HG03521 (cell line): ENCODE measurements at regions not wholly inside any gene's neighbourhood (a gene's known extent, or its start where the extent isn't known, plus 50 kb on each side); places are given as distances from the start of the nearest gene placed in this dataset.
"Not testable (repeated sequence)": the region's sequence is repeated elsewhere in the genome, so short reads cannot be mapped to it uniquely, and the experiment has no call there.

ENCODE experiments used
- ATAC-seq: cut with Tn5 transposase; IDR thresholded peaks from one replicate; pipeline ENCODE4 v1.9.1; 2021; ENCODE audit warnings: mild to moderate bottlenecking, moderate library complexity; ENCODE audit not compliant: unreplicated experiment

DNA sequence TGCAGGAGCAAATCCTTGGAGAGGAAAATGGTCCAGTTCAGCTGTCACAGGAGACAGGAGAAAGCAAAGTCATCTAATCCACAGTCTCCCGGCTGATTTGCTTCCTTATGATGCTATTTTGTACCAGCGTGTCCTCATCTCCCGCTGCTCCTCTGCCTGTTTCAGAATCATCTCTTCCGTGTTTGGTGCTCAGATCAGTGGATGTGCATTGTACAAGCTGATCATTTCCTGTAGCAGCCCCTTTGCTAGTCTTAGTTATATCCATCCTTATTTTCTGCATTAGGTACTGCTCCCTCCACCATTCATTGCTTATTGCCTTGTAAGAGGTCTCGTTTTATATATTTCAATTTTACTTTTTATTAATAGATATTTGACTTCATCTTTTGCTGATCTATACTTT lies 219.9 kb upstream of the PRSS58 start:
- not testable (repeated sequence) for ATAC-seq

GRCh38 chr7:142477079-142477651 lies 219.3 kb upstream of the PRSS58 start:
- ATAC-seq: no peak

DNA sequence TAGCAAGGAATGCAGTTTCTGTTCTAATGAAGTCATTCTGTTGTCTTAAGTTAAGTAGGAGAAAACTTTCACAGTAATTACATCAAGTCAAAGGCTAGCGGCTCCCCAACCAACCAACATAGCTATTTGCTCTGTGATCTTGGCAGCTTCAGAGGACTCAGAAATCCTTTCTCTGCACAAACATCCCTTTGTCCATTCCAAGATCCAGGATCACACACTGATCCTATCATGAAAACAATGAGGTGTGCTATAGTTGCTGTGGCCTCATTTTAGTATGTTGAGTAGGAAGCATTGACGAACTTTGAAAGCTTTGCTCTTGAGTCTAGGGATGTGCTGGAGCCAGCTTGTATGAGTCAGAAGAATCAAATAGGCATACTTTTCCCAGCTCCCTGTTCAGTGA lies 218.2 kb upstream of the PRSS58 start:
- ATAC-seq: no peak

GRCh38 chr7:142471820-142472219 lies 214.0 kb upstream of the PRSS58 start:
- no peak for ATAC-seq

GRCh38 chr7:142470544-142470830 lies 212.6 kb upstream of the PRSS58 start:
- ATAC-seq: no peak

GRCh38 chr7:142469696-142470543 lies 212.1 kb upstream of the PRSS58 start:
- no peak for ATAC-seq

DNA sequence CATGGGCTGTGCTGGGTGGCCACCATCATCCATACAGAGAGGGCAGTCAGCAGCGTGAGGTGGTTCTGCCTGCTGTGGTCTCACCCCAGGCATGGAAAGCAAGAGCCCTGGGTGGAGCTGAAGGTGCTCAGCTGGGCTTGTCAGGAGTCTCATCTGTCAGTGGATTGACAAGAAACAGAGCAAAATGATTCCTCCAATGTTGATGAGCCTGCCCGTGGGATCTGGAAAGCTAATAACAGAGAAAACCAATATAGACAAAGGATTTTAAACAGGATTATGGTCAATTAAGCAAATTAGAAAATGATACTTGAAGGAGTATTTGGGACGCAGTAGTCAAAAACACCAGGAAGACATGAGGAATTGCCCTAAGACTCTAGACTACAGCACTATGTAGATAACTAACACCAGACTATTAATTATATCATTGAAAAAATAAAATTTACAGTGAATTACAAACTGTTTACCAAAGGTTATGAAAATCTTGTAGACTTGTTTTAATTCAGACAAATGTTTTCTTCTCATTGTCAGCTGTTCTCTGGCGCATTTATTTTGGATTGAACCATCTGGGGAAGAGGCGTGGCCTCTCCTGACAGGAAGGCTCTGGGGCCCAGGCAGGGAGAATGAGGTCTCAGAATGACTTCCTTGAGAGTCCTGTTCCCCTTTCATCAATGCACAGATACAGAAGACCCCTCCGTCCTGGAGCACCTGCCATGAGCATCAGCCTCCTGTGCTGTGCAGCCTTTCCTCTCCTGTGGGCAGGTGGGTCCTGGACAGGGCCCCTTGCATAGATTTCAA lies 211.2 kb upstream of the PRSS58 start:
- ATAC-seq: no peak

DNA sequence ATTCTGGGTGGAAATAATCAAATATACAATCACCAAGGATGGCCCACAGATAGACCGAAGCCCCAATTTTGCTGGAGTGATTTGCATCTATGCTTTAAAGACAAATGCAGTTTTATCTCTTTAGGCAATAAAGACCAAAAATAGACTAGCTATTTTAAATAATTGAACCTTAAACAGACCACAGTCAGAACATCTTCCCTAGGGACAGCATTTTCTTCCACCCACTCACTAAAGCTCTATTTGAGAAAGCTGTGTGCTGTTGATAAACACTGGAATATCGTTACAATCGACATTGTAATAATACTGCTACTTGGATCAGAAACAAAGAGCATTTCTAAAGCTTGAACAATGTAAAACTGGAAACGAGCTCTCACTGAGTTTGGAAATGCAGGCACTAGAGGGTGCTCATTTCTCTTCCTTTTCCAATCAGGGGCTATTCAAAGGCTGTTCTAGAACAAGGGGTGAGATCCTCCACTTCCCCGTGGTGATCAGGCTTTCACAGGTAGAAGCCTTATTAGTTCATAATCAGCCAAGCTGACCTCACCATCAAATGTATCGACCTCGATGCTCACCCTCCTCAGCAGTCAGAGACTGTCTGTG lies 209.3 kb upstream of the PRSS58 start:
- not testable (repeated sequence) for ATAC-seq

DNA sequence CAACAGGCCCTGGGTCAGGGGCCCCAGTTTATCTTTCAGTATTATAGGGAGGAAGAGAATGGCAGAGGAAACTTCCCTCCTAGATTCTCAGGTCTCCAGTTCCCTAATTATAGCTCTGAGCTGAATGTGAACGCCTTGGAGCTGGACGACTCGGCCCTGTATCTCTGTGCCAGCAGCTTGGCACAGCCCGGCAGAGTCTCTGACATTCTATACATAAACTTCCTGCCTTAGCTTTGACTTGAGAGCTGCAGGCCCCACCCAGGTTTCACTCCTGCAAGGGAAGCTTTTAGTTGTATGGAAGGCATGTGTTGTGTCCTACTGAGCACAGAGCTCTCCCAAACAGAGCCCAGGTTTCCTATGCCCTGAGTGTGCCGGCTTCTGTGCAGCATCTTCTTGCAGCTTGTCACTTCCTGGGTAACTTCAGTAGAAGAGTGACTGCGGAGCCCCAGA lies 205.6 kb upstream of the PRSS58 start:
- ATAC-seq: no peak

- ATAC-seq: no peak
Measured at GRCh38 chr7:142461437-142461836, 203.6 kb upstream of the PRSS58 start.

DNA sequence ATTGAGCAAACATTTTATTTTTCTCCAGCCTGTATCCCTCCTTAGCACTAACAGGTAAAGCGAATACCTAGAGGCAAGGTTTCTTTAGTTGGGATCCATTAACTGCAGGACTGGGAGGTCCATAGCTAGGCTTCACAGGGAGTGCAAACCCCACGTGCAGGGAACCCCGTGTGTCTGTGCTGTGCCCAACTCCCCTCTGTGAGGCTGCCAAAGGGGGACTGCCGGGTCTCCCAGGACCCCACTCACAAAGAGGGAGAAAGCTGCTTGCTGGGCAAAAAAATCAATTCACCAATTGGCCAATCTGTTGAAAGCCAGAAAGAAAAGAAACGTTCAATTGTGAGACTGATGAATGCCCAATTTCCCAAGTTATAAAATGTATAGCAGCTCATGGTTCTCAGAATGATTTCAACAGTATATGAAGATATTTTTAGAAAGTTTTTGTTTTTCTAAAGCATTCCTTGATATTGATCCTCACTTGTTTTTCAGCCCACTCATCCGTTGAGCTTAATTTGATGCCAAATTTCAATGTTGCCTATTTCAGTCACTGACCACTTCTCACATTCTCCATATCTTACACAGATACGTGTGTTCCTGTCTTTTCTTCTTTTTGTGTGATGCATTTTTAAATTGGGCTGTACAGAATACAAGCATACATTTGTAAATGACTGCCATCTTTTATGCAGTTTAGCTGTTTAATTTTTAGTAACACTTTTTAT lies 202.7 kb upstream of the PRSS58 start:
- ATAC-seq: no peak

GRCh38 chr7:142459551-142459963 lies 201.7 kb upstream of the PRSS58 start:
- peak; percentile 61 for ATAC-seq

- no peak for ATAC-seq
Measured at GRCh38 chr7:142457146-142457703, 199.4 kb upstream of the PRSS58 start.

DNA sequence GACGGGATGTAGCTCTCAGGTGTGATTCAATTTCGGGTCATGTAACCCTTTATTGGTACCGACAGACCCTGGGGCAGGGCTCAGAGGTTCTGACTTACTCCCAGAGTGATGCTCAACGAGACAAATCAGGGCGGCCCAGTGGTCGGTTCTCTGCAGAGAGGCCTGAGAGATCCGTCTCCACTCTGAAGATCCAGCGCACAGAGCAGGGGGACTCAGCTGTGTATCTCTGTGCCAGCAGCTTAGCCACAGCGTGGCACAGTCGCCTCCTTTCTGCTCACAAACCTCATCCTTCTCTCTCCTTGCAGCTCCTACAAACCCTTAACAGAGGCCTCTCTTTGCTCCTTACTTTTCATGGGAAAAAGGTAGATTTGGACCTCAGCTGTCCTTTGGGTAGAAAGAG lies 197.5 kb upstream of the PRSS58 start:
- ATAC-seq: no peak

- ATAC-seq: no peak
Measured at GRCh38 chr7:142454862-142455261, 197.0 kb upstream of the PRSS58 start.

- ATAC-seq: no peak
Measured at GRCh38 chr7:142452791-142453190, 194.9 kb upstream of the PRSS58 start.

DNA sequence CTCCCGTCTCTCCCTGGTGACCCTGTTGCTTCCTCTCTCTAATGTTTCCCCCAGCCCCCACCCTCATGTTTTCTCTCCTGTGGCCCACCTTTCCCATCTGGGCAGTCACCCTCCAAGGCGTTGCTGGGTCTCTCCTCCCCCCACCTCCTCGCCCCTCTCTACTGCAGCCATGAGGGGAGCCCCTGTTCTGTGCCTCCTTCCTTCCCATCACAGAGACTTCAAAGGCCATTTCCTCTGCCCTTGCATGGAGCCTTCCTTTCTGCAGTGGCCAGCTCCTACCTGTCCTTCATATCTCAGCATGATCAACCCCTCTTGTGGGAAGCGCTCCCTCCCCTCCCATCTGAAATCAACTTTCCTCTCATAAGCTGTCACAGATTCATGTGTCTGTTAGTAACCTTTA lies 194.0 kb upstream of the PRSS58 start:
- ATAC-seq: no peak

DNA sequence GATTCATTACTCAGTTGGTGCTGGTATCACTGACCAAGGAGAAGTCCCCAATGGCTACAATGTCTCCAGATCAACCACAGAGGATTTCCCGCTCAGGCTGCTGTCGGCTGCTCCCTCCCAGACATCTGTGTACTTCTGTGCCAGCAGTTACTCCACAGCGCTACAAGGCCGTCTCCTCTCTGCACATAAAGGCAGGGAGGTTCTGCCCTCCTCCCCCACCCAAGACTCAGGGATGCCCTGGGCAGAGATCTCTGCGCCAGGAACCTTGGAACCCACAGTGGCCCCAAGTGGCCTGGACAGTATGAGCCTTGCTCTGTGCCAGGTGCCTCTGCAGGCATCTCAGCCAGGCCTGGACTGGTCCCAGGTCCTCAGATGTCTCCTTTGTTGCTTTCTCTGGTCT lies 193.4 kb upstream of the PRSS58 start:
- no peak for ATAC-seq

DNA sequence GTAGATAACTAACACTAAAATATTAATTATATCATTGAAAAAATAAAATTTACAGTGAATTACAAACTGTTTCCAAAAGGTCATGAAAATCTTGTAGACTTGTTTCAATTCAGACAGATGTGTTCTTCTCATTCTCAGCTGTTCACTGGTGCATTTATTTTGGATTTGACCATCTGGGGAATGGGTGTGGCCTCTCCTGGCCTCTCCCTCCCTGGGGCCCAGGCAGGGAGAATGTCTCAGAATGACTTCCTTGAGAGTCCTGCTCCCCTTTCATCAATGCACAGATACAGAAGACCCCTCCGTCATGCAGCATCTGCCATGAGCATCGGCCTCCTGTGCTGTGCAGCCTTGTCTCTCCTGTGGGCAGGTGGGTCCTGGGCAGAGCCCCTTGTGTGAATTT lies 192.8 kb upstream of the PRSS58 start:
- ATAC-seq: no peak

- no peak for ATAC-seq
Measured at GRCh38 chr7:142450206-142450605, 192.3 kb upstream of the PRSS58 start.

- ATAC-seq: not testable (repeated sequence)
Measured at GRCh38 chr7:142448857-142449256, 191.0 kb upstream of the PRSS58 start.
